Upper lobe of left lung (tissue), 6 donors: ENCODE measurements at regions not wholly inside any gene's neighbourhood (a gene's known extent, or its start where the extent isn't known, plus 50 kb on each side); places are given as distances from the start of the nearest gene placed in this dataset.

Experiments
- ATAC-seq, 2 donors: fragments of 200-7000 bp; cut with Tn5 transposase; one replicate each; pipeline ENCODE4 v1.9.1; 2022; ENCODE audit warnings: mild to moderate bottlenecking in 2 of 2, moderate library complexity in 2 of 2; ENCODE audit not compliant: low FRiP score in 2 of 2
- DNase-seq, 2 donors: peaks; one replicate each; pipeline ENCODE4 v3.0.0-alpha.2; 2019 to 2020
- H3K27ac ChIP-seq, 4 donors: fragments of 200-600 bp; sonication (generic); one replicate each; pipeline ENCODE4 v1.5.1; 2016 to 2019
- H3K27me3 ChIP-seq, 4 donors: fragments of 200-600 bp; sonication (generic); one replicate each; pipeline ENCODE4 v1.5.1; 2017 to 2019
- H3K36me3 ChIP-seq, 4 donors: fragments of 200-600 bp; sonication (generic); one replicate each; pipeline ENCODE4 v1.5.1; 2016 to 2019
- H3K4me1 ChIP-seq, 4 donors: fragments of 200-600 bp; sonication (generic); one replicate each; pipeline ENCODE4 v1.5.1; 2018 to 2019
- H3K4me3 ChIP-seq, 4 donors: fragments of 200-600 bp; sonication (generic); one replicate each; pipeline ENCODE4 v1.5.1; 2017 to 2019; ENCODE audit warnings: mild to moderate bottlenecking in 2 of 4, moderate library complexity in 1 of 4
- H3K9me3 ChIP-seq, 4 donors: fragments of 200-600 bp; sonication (generic); one replicate each; pipeline ENCODE4 v1.5.1; 2018 to 2019
- EP300 ChIP-seq, 4 donors: sonication (generic); formaldehyde crosslinking; IDR thresholded peaks; one replicate each; pipeline ENCODE4 v1.5.1; 2017; ENCODE audit warnings: antibody characterized with exemption in 4 of 4, control low read depth in 2 of 4
- POLR2A ChIP-seq, 4 donors: fragments of 450-650 bp; IDR thresholded peaks; one replicate each; pipeline ENCODE4 v1.5.1; 2016 to 2017; ENCODE audit warnings: antibody characterized with exemption in 4 of 4, mild to moderate bottlenecking in 2 of 4
- POLR2AphosphoS5 ChIP-seq, 2 donors: sonication (generic); formaldehyde crosslinking; IDR thresholded peaks; one replicate each; pipeline ENCODE4 v1.5.1; 2017; ENCODE audit warnings: antibody characterized with exemption in 2 of 2
- WGBS, 2 donors: methylation state at CpG; one replicate each; pipeline ENCODE4 v1.1.5; 2017 to 2018; 5-methylcytosine and 5-hydroxymethylcytosine counted together
- TF ChIP-seq, protein P1 (sequence below), 6 experiments: fragments of 450-650 bp in 4 of 6; fragments of 200-600 bp in 2 of 6; sonication (generic) in 2 of 6; IDR thresholded peaks; one replicate each; pipeline ENCODE4 v1.5.1; 2016 to 2019; ENCODE audit warnings: antibody characterized with exemption in 6 of 6
- donor health status: DM: no; HTN: no; CAD: no; lungs with moderate emphysema.
- donor health status: DM: no; HTN: yes; CAD: no; lungs with severe emphysema.

DNA sequence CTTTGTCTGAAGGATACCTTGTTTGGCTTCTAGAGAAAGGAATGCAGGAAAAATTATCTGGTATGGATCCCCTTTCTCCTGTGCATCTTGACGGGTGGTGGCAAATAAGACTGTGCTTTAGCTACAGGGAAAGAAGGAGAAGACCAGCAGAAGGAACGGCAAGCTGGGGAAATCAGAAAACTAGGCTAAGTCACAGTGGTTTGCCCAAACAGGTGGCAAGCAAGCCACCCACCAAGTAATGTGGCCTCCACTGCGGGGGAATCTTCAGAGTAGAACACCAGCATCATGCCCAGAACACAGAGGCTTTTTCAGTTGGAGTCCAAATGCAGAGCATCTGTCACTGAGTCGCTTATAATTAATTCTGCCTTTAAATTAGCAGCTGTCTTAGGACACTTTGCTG is 282.8 kb downstream of the PHF14 start:
- ATAC-seq = no peak
- H3K27me3 ChIP-seq = no peaks in the 10 kb centered on the region

DNA sequence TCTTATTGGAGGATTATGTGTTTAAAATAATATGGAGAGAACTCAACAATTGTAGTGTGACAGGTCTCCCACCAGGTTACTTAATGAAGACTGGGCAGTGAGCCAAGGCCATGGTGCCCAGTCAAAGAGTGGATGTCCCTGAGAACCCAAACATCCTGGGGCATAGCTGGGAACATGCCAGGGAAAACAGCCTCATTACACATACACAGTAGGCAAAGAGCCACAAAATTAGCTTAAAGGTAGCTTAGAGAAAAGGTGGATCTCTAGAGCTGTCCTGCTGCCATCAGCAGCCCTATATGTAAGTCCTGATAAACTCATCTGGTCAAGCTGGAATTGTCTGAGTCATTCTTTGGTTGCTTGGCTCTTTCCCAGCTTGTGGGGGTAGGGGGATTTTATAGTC is 287.8 kb downstream of the PHF14 start:
- H3K9me3 ChIP-seq = no peaks in the 10 kb centered on the region
- no peak overlapping the region for H3K27ac ChIP-seq
- no peaks in the 10 kb centered on the region for H3K36me3 ChIP-seq
- DNase-seq (peak in 1 of 2 donors; percentile 26), ATAC-seq (no peak)
- TF ChIP-seq POLR2A (IDR thresholded peaks at IDR 0.05) (no peak), POLR2AphosphoS5 (IDR thresholded peaks at IDR 0.05) (no peak), EP300 (IDR thresholded peaks at IDR 0.05) (no peak)
- TF ChIP-seq, protein P1, sequence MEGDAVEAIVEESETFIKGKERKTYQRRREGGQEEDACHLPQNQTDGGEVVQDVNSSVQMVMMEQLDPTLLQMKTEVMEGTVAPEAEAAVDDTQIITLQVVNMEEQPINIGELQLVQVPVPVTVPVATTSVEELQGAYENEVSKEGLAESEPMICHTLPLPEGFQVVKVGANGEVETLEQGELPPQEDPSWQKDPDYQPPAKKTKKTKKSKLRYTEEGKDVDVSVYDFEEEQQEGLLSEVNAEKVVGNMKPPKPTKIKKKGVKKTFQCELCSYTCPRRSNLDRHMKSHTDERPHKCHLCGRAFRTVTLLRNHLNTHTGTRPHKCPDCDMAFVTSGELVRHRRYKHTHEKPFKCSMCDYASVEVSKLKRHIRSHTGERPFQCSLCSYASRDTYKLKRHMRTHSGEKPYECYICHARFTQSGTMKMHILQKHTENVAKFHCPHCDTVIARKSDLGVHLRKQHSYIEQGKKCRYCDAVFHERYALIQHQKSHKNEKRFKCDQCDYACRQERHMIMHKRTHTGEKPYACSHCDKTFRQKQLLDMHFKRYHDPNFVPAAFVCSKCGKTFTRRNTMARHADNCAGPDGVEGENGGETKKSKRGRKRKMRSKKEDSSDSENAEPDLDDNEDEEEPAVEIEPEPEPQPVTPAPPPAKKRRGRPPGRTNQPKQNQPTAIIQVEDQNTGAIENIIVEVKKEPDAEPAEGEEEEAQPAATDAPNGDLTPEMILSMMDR (IDR thresholded peaks at IDR 0.05) = no peak
- no peaks in the 10 kb centered on the region for H3K27me3 ChIP-seq
- H3K4me1 ChIP-seq = no peaks in the 10 kb centered on the region
- H3K4me3 ChIP-seq = no peak overlapping the region

More for the DNA sequence above, 282.8 kb downstream of the PHF14 start:
- H3K36me3 ChIP-seq = no peaks in the 10 kb centered on the region
- H3K4me1 ChIP-seq = no peaks in the 10 kb centered on the region
- no peak for DNase-seq
- 83 to 91% methylated on average over 4 of the region's 4 CpGs for whole genome bisulfite sequencing, 2 donors
- no peak overlapping the region for H3K4me3 ChIP-seq
- no peaks in the 10 kb centered on the region for H3K9me3 ChIP-seq
- H3K27ac ChIP-seq = no peak overlapping the region
- TF ChIP-seq POLR2A (IDR thresholded peaks at IDR 0.05) (no peak), EP300 (IDR thresholded peaks at IDR 0.05) (no peak), POLR2AphosphoS5 (IDR thresholded peaks at IDR 0.05) (no peak)
- TF ChIP-seq, protein P1 (IDR thresholded peaks at IDR 0.05) = no peak

DNA sequence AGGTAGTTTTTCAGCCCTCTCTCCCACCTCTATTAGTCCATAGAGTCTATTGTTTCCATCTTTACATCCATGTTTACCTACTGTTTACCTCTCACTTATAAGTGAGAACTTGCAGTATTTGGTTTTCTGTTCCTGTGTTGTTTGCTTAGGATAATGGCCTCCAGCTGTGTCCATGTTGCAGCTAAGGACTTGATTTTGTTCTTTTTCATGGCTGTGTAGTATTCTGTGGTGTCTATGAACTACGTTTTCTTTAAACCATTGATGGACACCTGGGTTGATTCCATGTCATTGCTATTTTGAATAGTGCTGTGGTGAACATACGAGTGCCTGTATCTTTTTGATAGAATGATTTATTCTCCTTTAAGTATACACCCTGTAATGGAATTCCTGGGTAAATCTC is 292.4 kb downstream of the PHF14 start:
- ATAC-seq = no peak
- 47 to 55% methylated on average over 2 of the region's 2 CpGs for WGBS, 2 donors

DNA sequence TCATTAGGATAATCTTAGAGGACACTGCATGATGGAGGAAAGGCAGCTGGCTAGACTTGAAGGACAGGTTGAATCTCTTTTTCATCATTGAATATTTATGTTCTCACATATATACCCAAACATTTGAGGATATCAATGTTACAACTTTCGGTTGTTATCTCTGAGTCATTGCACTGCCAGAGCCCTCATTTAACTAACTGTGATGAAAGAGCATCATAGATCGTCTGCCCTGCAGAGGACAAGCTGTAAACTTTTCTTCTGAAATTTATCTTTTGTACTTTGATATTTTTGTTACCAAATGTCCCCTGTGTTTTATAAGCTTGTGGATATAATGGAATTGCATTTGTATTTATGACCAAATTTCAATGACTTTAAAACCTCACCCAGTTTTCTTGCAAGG is 298.7 kb downstream of the PHF14 start:
- DNase-seq (no peak), ATAC-seq (no peak)
- WGBS, 2 donors = 62 to 67% methylated on average over 2 of the region's 2 CpGs
- H3K4me1 ChIP-seq = no peaks in the 10 kb centered on the region
- H3K9me3 ChIP-seq = no peaks in the 10 kb centered on the region
- no peaks in the 10 kb centered on the region for H3K36me3 ChIP-seq
- H3K27me3 ChIP-seq = no peaks in the 10 kb centered on the region
- no peak overlapping the region for H3K27ac ChIP-seq
- TF ChIP-seq, protein P1 (IDR thresholded peaks at IDR 0.05) = no peak
- TF ChIP-seq EP300 (IDR thresholded peaks at IDR 0.05) = no peak
- TF ChIP-seq POLR2AphosphoS5 (IDR thresholded peaks at IDR 0.05) = no peak
- TF ChIP-seq POLR2A (IDR thresholded peaks at IDR 0.05) = no peak
- H3K4me3 ChIP-seq = no peak overlapping the region

More for the DNA sequence above, 292.4 kb downstream of the PHF14 start:
- no peaks in the 10 kb centered on the region for H3K4me1 ChIP-seq
- no peaks in the 10 kb centered on the region for H3K9me3 ChIP-seq
- no peak overlapping the region for H3K27ac ChIP-seq
- no peaks in the 10 kb centered on the region for H3K36me3 ChIP-seq
- no peak for TF ChIP-seq POLR2A (IDR thresholded peaks at IDR 0.05)
- no peak for TF ChIP-seq EP300 (IDR thresholded peaks at IDR 0.05)
- TF ChIP-seq, protein P1 (IDR thresholded peaks at IDR 0.05) = no peak
- no peak for TF ChIP-seq POLR2AphosphoS5 (IDR thresholded peaks at IDR 0.05)
- H3K27me3 ChIP-seq = no peaks in the 10 kb centered on the region
- no peak for DNase-seq
- no peak overlapping the region for H3K4me3 ChIP-seq

DNA sequence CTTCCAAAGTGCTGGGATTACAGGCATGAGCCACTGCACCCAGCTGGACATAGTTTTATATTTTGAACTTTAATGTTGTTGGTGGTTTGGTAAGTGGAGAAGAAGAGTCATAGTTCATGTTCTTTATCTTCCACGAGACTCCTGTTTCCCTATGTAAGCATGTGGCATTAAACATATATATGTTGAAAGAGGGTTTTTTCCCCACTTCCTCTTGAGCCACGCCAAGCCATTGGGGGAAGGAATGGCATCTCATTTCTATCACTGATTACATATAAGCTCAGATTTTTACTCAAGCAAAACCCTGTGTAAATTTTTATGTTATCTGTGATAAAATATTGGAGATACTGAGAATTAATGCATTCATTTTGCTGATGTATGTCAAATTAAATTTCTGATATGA is 300.4 kb downstream of the PHF14 start:
- Histone ChIP-seq H3K9me3 (no peaks in the 10 kb centered on the region), H3K27me3 (no peaks in the 10 kb centered on the region), H3K4me1 (no peaks in the 10 kb centered on the region), H3K4me3 (no peak overlapping the region), H3K27ac (no peak overlapping the region), H3K36me3 (no peaks in the 10 kb centered on the region)
- 51 to 73% methylated on average over 2 of the region's 2 CpGs for WGBS, 2 donors
- TF ChIP-seq EP300 (IDR thresholded peaks at IDR 0.05) = no peak
- TF ChIP-seq, protein P1 (IDR thresholded peaks at IDR 0.05) = no peak
- no peak for TF ChIP-seq POLR2A (IDR thresholded peaks at IDR 0.05)
- no peak for TF ChIP-seq POLR2AphosphoS5 (IDR thresholded peaks at IDR 0.05)
- DNase-seq = no peak
- ATAC-seq = no peak
